H1 (cell line): ENCODE measurements at regions not wholly inside any gene's neighbourhood (a gene's known extent, or its start where the extent isn't known, plus 50 kb on each side); places are given as distances from the start of the nearest gene placed in this dataset.

Experiments
- ASH2L ChIP-seq: fragments of 200-600, 300-600 bp; sonication (generic); IDR thresholded peaks from one replicate; pipeline ENCODE4 v1.7.1; 2017; ENCODE audit warnings: low read length
- CHD7 ChIP-seq: fragments of 300-600 bp; sonication (generic); IDR thresholded peaks from 2 replicates; pipeline ENCODE4 v1.7.1; 2012; ENCODE audit warnings: low read length, moderate library complexity, mild to moderate bottlenecking, inconsistent platforms; ENCODE audit not compliant: insufficient replicate concordance
- NRF1 ChIP-seq: IDR thresholded peaks from 2 replicates; pipeline ENCODE4 v1.6.1; 2011; ENCODE audit warnings: mild to moderate bottlenecking, low read depth, low read length, improper control_type of control experiment
- RFX5 ChIP-seq: IDR thresholded peaks from 2 replicates; pipeline ENCODE4 v1.6.1; 2011; ENCODE audit warnings: low read depth, low read length, improper control_type of control experiment, borderline replicate concordance
- RXRA ChIP-seq: IDR thresholded peaks from 2 replicates; pipeline ENCODE4 v1.6.1; 2011; ENCODE audit warnings: low read depth, mild to moderate bottlenecking, low read length, moderate library complexity; ENCODE audit not compliant: insufficient read depth
- SIN3A ChIP-seq, 2 experiments: IDR thresholded peaks in 1 of 2; conservative IDR thresholded peaks in 1 of 2; 2 replicates each; pipeline ENCODE4 v1.6.1; 2011 to 2012; ENCODE audit warnings: low read length in 2 of 2, improper control_type of control experiment in 1 of 2, low read depth in 1 of 2, mild to moderate bottlenecking in 1 of 2
- SIX5 ChIP-seq: IDR thresholded peaks from 2 replicates; pipeline ENCODE4 v1.6.1; 2011; ENCODE audit warnings: mild to moderate bottlenecking, low read depth, low read length
- YY1 ChIP-seq: IDR thresholded peaks from 2 replicates; pipeline ENCODE4 v1.6.1; 2011; ENCODE audit warnings: low read depth, mild to moderate bottlenecking, low read length
- ZNF274 ChIP-seq: IDR thresholded peaks from 2 replicates; pipeline ENCODE4 v1.7.0; 2012; ENCODE audit warnings: low read length, borderline replicate concordance; ENCODE audit errors: extremely low read depth

- TF ChIP-seq CHD7 (no peak), RFX5 (no peak), YY1 (no peak), SIX5 (no peak), RXRA (no peak), SIN3A (conservative IDR thresholded peaks at IDR 0.05 in 1 of 2, IDR thresholded peaks at IDR 0.05 in 1 of 2; ENCODE audit: low read depth in 1 of 2, low read length in 2 of 2) (no peak), ASH2L (no peak), ZNF274 (no peak), NRF1 (no peak)
- TF ChIP-seq, all 59 proteins: peak for 0
Measured at GRCh38 chr6:155795173-155795796, 339.6 kb upstream of the NOX3 start (continued).
